DOHH2 (cell line): ENCODE measurements at regions not wholly inside any gene's neighbourhood (a gene's known extent, or its start where the extent isn't known, plus 50 kb on each side); places are given as distances from the start of the nearest gene placed in this dataset.

Experiments
- H3F3A ChIP-seq: fragments of 200-600 bp; sonication (generic), shearing (Covaris generic); 2 replicates; pipeline ENCODE4 v1.6.0; 2016; ENCODE audit warnings: antibody characterized with exemption, mild to moderate bottlenecking; ENCODE audit not compliant: control insufficient read depth, insufficient read depth
- H3K27ac ChIP-seq: fragments of 200-600 bp; sonication (generic); 2 replicates; pipeline ENCODE4 v1.5.1; 2014; ENCODE audit warnings: low read depth, mild to moderate bottlenecking, low read length, moderate library complexity
- H3K27me3 ChIP-seq: fragments of 200-600 bp; sonication (generic); 2 replicates; pipeline ENCODE4 v1.6.1; 2014; ENCODE audit warnings: mild to moderate bottlenecking, low read length, mixed read lengths; ENCODE audit not compliant: control insufficient read depth
- H3K36me3 ChIP-seq: fragments of 200-600 bp; sonication (generic); 2 replicates; pipeline ENCODE4 v1.6.1; 2014; ENCODE audit warnings: mild to moderate bottlenecking, low read length, moderate library complexity, mixed read lengths; ENCODE audit not compliant: control insufficient read depth
- H3K4me1 ChIP-seq: fragments of 200-600 bp; sonication (generic); 2 replicates; pipeline ENCODE4 v1.6.1; 2014; ENCODE audit warnings: mild to moderate bottlenecking, low read length, mixed read lengths; ENCODE audit not compliant: control insufficient read depth
- H3K4me2 ChIP-seq: fragments of 200-600 bp; sonication (generic); 2 replicates; pipeline ENCODE4 v1.6.0; 2014; ENCODE audit warnings: mild to moderate bottlenecking, low read length, moderate library complexity
- H3K4me3 ChIP-seq: fragments of 200-600 bp; sonication (generic); 2 replicates; pipeline ENCODE4 v1.5.1; 2014; ENCODE audit warnings: mild to moderate bottlenecking, low read length, mixed read lengths
- H3K79me2 ChIP-seq: fragments of 200-600 bp; sonication (generic); 2 replicates; pipeline ENCODE4 v1.6.1; 2014; ENCODE audit warnings: mild to moderate bottlenecking, low read length, mixed read lengths; ENCODE audit not compliant: control insufficient read depth
- H3K9me2 ChIP-seq: fragments of 200-600 bp; sonication (generic); replicated peaks from 2 replicates; pipeline ENCODE4 v1.6.1; 2014; ENCODE audit warnings: mild to moderate bottlenecking, low read length, mixed read lengths; ENCODE audit not compliant: control insufficient read depth
- H3K9me3 ChIP-seq: fragments of 200-600 bp; sonication (generic); 2 replicates; pipeline ENCODE4 v1.6.1; 2014; ENCODE audit warnings: antibody characterized with exemption, low read length, mixed read lengths; ENCODE audit not compliant: control insufficient read depth, insufficient read depth
- H4K20me1 ChIP-seq: fragments of 200-600 bp; sonication (generic); 2 replicates; pipeline ENCODE4 v1.6.0; 2014; ENCODE audit warnings: low read depth, mild to moderate bottlenecking, antibody characterized with exemption, low read length, moderate library complexity; ENCODE audit not compliant: control insufficient read depth, insufficient read depth
- EZH2phosphoT487 ChIP-seq: fragments of 200-600 bp; sonication (generic); IDR thresholded peaks from 2 replicates; pipeline ENCODE4 v1.6.1; 2017; ENCODE audit warnings: borderline replicate concordance, mild to moderate bottlenecking, antibody characterized with exemption, low read length, moderate library complexity, mixed read lengths
- TF ChIP-seq, protein P1 (sequence below): fragments of 200-600 bp; sonication (generic); IDR thresholded peaks from one replicate; pipeline ENCODE4 v1.5.1; 2014; ENCODE audit warnings: antibody characterized with exemption, mild to moderate bottlenecking, low read depth, low read length; ENCODE audit not compliant: poor library complexity, severe bottlenecking

- Histone ChIP-seq H3K27ac (peak overlapping the region; percentile 42), H3K79me2 (no peaks in the 10 kb centered on the region), H3K9me3 (no peaks in the 10 kb centered on the region), H3K4me2 (peak overlapping the region; percentile 56), H3K36me3 (no peaks in the 10 kb centered on the region), H3K27me3 (no peaks in the 10 kb centered on the region), H4K20me1 (no peaks in the 10 kb centered on the region), H3K4me1 (peaks cover 46% of the 10 kb centered on the region), H3F3A (no peaks in the 10 kb centered on the region), H3K9me2 (no peaks in the 10 kb centered on the region), H3K4me3 (peak overlapping the region; percentile 46)
- TF ChIP-seq, protein P1, sequence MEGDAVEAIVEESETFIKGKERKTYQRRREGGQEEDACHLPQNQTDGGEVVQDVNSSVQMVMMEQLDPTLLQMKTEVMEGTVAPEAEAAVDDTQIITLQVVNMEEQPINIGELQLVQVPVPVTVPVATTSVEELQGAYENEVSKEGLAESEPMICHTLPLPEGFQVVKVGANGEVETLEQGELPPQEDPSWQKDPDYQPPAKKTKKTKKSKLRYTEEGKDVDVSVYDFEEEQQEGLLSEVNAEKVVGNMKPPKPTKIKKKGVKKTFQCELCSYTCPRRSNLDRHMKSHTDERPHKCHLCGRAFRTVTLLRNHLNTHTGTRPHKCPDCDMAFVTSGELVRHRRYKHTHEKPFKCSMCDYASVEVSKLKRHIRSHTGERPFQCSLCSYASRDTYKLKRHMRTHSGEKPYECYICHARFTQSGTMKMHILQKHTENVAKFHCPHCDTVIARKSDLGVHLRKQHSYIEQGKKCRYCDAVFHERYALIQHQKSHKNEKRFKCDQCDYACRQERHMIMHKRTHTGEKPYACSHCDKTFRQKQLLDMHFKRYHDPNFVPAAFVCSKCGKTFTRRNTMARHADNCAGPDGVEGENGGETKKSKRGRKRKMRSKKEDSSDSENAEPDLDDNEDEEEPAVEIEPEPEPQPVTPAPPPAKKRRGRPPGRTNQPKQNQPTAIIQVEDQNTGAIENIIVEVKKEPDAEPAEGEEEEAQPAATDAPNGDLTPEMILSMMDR: peak; percentile 38
- TF ChIP-seq EZH2phosphoT487: no peak
Observed at GRCh38 chr2:464562-465309, 176.8 kb upstream of the ALKAL2 start.

DNA sequence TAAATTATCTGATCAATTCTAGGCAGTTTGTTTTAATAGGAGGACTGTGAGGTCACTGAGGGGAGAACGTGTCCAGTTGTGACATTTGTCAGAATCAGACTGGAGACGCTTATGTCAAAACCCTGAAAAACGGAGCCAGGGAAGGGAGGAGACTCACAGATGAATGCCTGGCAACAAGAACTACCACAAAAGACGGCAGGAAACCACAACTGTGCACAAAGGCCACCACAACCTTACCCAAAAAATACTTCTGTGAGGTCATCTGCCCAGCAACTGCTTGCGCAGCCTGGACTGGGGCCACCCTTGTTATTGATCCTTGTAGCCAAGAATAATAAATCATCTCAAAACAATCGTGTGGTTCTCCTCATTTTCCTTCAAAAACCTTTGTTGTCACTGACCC, 173.0 kb upstream of the ALKAL2 start:
- no peaks in the 10 kb centered on the region for H3K36me3 ChIP-seq
- H3K9me3 ChIP-seq: no peaks in the 10 kb centered on the region
- H4K20me1 ChIP-seq: no peaks in the 10 kb centered on the region
- no peaks in the 10 kb centered on the region for H3F3A ChIP-seq
- no peak overlapping the region for H3K4me3 ChIP-seq
- H3K4me2 ChIP-seq: no peak overlapping the region
- no peak overlapping the region for H3K27ac ChIP-seq
- no peaks in the 10 kb centered on the region for H3K27me3 ChIP-seq
- peaks cover 50% of the 10 kb centered on the region for H3K4me1 ChIP-seq
- H3K9me2 ChIP-seq: no peaks in the 10 kb centered on the region
- TF ChIP-seq EZH2phosphoT487: no peak
- TF ChIP-seq, protein P1: no peak
- H3K79me2 ChIP-seq: no peaks in the 10 kb centered on the region

DNA sequence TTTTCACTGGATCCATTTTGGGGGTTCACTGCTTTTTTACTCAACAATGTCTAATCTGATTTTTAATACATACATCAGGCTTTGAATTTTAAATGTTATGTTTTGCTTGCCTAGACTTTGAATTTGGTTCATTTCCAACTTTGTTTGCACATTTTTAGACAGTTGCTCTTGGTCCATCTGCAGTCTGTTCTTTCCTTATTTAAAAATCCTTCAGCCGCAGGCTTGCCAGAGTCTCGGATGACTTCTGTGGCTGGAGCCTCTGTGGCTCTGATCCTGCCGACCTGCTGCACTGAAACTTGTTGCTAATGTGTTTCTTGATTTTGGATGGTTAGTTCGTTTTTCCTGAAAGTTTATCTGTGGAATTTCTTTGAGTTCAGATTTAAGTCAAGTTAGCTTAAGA, 172.0 kb upstream of the ALKAL2 start:
- Histone ChIP-seq H3K4me2 (no peak overlapping the region), H3K27ac (no peak overlapping the region), H3F3A (no peaks in the 10 kb centered on the region)

More for the DNA sequence above, 172.0 kb upstream of the ALKAL2 start:
- no peak for TF ChIP-seq EZH2phosphoT487
- TF ChIP-seq, protein P1: no peak
- no peak overlapping the region for H3K4me3 ChIP-seq
- no peaks in the 10 kb centered on the region for H3K79me2 ChIP-seq
- H3K9me2 ChIP-seq: no peaks in the 10 kb centered on the region
- H3K27me3 ChIP-seq: no peaks in the 10 kb centered on the region
- H3K9me3 ChIP-seq: no peaks in the 10 kb centered on the region
- peaks cover 45% of the 10 kb centered on the region for H3K4me1 ChIP-seq
- H3K36me3 ChIP-seq: no peaks in the 10 kb centered on the region
- H4K20me1 ChIP-seq: no peaks in the 10 kb centered on the region
